ENCODE measurements at regions not wholly inside any gene's neighbourhood (a gene's known extent, or its start where the extent isn't known, plus 50 kb on each side); places are given as distances from the start of the nearest gene placed in this dataset.

DNA sequence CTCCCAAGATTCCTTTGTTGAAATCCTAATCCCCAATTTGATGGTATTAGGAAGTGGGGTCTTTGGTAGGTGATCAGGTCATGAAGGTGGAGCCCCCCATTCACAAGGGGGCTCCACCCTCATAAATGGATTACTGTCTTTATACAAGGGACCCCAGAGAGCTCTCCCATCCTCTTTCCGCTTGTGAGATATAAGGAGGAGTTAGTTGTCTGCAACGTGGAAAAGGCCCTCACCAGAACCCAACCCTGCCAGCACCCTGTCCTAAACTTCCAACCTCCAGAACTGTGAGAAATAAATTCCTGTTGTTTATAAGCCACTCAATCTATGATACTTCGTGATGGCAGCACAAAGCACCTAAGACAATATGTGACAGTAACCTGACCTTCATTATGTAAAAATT is 684.1 kb upstream of the HS6ST1 start:
- WGBS = 93% methylated on average over 3 of the region's 3 CpGs
- no peak overlapping the region for H3K27ac ChIP-seq
- H3K36me3 ChIP-seq = no peaks in the 10 kb centered on the region
- no peaks in the 10 kb centered on the region for H3K27me3 ChIP-seq (replicated peaks; ENCODE audit: insufficient read depth)
- no peaks in the 10 kb centered on the region for H3K9me3 ChIP-seq
- intact Hi-C loops (cut with DNase I) = no loop called here
- DNase-seq (ENCODE audit: low spot score) = no peak
- H3K4me3 ChIP-seq = no peak overlapping the region
- H3K4me1 ChIP-seq (replicated peaks) = no peaks in the 10 kb centered on the region
- TF ChIP-seq POLR2AphosphoS5 (IDR thresholded peaks at IDR 0.05) (no peak), POLR2A (IDR thresholded peaks at IDR 0.05) (no peak)
- TF ChIP-seq, protein P1, sequence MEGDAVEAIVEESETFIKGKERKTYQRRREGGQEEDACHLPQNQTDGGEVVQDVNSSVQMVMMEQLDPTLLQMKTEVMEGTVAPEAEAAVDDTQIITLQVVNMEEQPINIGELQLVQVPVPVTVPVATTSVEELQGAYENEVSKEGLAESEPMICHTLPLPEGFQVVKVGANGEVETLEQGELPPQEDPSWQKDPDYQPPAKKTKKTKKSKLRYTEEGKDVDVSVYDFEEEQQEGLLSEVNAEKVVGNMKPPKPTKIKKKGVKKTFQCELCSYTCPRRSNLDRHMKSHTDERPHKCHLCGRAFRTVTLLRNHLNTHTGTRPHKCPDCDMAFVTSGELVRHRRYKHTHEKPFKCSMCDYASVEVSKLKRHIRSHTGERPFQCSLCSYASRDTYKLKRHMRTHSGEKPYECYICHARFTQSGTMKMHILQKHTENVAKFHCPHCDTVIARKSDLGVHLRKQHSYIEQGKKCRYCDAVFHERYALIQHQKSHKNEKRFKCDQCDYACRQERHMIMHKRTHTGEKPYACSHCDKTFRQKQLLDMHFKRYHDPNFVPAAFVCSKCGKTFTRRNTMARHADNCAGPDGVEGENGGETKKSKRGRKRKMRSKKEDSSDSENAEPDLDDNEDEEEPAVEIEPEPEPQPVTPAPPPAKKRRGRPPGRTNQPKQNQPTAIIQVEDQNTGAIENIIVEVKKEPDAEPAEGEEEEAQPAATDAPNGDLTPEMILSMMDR (IDR thresholded peaks at IDR 0.05) = no peak

DNA sequence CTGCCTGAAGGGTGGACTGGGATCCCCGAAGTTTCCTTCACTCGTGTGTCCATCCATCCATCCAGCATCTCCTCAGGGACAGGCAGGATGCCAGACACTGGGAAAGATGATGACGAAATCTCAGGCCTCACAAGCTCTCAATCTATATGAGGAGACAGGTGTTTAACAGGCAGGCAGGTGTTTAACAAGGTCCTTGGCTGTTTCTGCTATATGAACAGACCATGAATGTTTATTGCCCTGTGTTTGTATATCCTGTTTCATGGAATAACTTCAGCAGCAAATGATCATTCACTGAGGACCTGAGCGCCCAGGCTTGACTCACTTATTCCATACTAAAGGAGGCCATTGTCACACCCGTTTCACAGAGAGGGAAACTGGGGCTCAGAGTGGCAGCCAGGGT is 685.8 kb upstream of the HS6ST1 start:
- Histone ChIP-seq H3K27ac (no peak overlapping the region), H3K9me3 (no peaks in the 10 kb centered on the region), H3K27me3 (replicated peaks; ENCODE audit: insufficient read depth) (no peaks in the 10 kb centered on the region), H3K4me1 (replicated peaks) (no peaks in the 10 kb centered on the region), H3K36me3 (no peaks in the 10 kb centered on the region), H3K4me3 (no peak overlapping the region)
- no peak for DNase-seq (ENCODE audit: low spot score)
- intact Hi-C loops (cut with DNase I) = no loop called here
- 76% methylated on average over 5 of the region's 5 CpGs for WGBS
- no peak for TF ChIP-seq POLR2AphosphoS5 (IDR thresholded peaks at IDR 0.05)
- no peak for TF ChIP-seq POLR2A (IDR thresholded peaks at IDR 0.05)
- TF ChIP-seq, protein P1 (IDR thresholded peaks at IDR 0.05) = no peak

DNA sequence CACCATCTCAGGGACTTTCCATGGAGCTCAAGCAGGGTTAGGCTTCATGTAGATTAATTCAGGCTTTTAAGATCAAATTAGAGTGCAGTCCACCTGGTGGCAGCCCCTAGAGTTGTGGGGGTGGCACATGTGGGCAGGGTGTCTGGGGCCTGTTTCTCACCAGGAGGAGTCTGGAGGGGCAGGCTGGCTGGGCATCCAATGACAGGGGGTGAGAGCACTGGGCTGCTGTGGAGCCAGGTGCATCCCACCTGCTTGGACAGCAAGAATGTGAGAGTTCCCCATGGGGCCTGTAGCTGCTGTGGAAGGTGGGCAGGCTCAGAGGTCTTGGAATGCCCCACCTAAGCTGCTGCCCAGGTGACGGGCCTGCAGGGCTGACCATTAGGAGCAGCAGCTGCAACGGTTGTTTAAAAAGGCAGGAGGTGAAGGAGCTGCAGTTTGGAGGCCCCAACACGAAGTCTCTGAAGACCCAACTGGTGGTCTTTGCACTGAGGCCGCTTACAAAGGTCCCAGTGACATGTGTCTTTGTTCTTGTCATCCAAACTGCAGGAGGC is 686.3 kb upstream of the HS6ST1 start:
- 93% methylated on average over 4 of the region's 4 CpGs for WGBS
- TF ChIP-seq POLR2A (IDR thresholded peaks at IDR 0.05) (no peak), POLR2AphosphoS5 (IDR thresholded peaks at IDR 0.05) (no peak)
- TF ChIP-seq, protein P1 (IDR thresholded peaks at IDR 0.05) = no peak
- no peak overlapping the region for H3K4me3 ChIP-seq
- no peak for DNase-seq (ENCODE audit: low spot score)
- no peaks in the 10 kb centered on the region for H3K9me3 ChIP-seq
- H3K4me1 ChIP-seq (replicated peaks) = no peaks in the 10 kb centered on the region
- no peak overlapping the region for H3K27ac ChIP-seq
- no peaks in the 10 kb centered on the region for H3K27me3 ChIP-seq (replicated peaks; ENCODE audit: insufficient read depth)
- no peaks in the 10 kb centered on the region for H3K36me3 ChIP-seq
- intact Hi-C loops (cut with DNase I) = no loop called here

DNA sequence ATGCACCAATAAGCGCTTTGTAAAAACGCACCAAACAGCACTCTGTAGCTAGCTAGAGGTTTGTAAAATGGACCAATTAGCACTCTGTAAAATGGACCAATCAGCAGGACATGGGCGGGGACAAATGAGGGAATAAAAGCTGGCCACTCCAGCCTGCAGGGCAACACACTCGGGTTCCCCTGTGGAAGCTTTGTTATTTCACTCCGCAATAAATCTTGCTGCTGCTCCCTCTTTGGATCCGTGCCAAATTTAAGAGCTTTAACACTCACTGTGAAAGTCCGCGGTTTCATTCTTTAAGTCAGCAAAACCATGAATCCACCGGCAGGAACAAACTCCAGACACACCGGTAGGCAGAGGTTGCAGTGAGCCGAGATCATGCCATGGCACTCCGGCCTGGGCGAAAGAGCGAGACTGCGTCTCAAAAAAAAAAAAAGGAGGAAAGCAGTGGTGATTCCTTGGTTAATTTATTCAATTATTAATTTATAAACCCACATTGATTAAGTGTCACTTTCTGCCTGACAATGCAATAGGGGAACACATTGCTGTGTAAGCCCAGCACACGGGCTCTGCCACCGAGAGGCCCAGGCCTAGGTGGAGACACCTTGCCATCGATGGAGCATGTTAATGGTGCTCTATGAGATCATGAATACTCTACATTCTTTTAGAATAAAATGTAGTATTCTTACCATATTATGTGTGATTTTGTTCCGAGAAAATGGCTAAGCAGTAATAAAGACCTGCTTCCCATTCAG is 687.6 kb upstream of the HS6ST1 start:
- Histone ChIP-seq H3K4me3 (no peak overlapping the region), H3K27ac (no peak overlapping the region), H3K27me3 (replicated peaks; ENCODE audit: insufficient read depth) (no peaks in the 10 kb centered on the region), H3K36me3 (no peaks in the 10 kb centered on the region), H3K4me1 (replicated peaks) (no peaks in the 10 kb centered on the region), H3K9me3 (no peaks in the 10 kb centered on the region)
- no peak for DNase-seq (ENCODE audit: low spot score)
- WGBS = 63% methylated on average over 19 of the region's 19 CpGs
- TF ChIP-seq POLR2A (IDR thresholded peaks at IDR 0.05) = no peak
- no peak for TF ChIP-seq POLR2AphosphoS5 (IDR thresholded peaks at IDR 0.05)
- TF ChIP-seq, protein P1 (IDR thresholded peaks at IDR 0.05) = no peak
- intact Hi-C loops (cut with DNase I) = no loop called here

DNA sequence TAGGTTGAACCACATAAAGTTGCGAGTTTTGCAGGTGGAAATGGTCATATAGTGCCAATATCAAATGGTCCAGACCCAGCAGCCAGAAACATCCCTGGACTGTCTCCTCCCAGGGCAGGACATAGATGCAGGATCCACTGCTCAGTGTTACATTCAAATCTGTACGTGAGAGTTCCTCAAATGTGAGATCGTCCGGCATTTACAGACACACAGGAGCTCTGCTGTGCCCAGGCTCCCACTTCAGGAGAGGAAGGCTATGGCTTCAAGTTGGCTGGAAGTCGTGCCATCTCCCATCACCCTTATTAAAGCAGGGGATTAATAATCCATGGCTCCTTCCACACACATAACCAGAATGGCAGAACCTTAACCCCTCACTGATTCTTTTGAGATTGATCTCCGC is 688.2 kb upstream of the HS6ST1 start:
- DNase-seq (ENCODE audit: low spot score) = no peak
- Histone ChIP-seq H3K36me3 (no peaks in the 10 kb centered on the region), H3K4me3 (no peak overlapping the region), H3K4me1 (replicated peaks) (no peaks in the 10 kb centered on the region), H3K27ac (no peak overlapping the region), H3K9me3 (no peaks in the 10 kb centered on the region), H3K27me3 (replicated peaks; ENCODE audit: insufficient read depth) (no peaks in the 10 kb centered on the region)
- 93% methylated on average over 6 of the region's 6 CpGs for WGBS
- TF ChIP-seq, protein P1 (IDR thresholded peaks at IDR 0.05) = no peak
- intact Hi-C loops (cut with DNase I) = no loop called here

Data from prostate gland (tissue), 2 donors.